Neural crest cell (in vitro differentiated cells): ENCODE measurements at regions not wholly inside any gene's neighbourhood (a gene's known extent, or its start where the extent isn't known, plus 50 kb on each side); places are given as distances from the start of the nearest gene placed in this dataset.

ENCODE experiments used
- DNase-seq: peaks from one replicate; pipeline ENCODE4 v3.0.0; 2021; ENCODE audit warnings: low read depth, mixed read lengths, low spot score
- H3K27ac Mint-ChIP-seq: one replicate; pipeline ENCODE4 v1.8.0; 2021; ENCODE audit warnings: mild to moderate bottlenecking, mixed read lengths; ENCODE audit not compliant: unreplicated experiment
- H3K27me3 Mint-ChIP-seq: 2 replicates; pipeline ENCODE4 v1.8.0; 2021; ENCODE audit warnings: low read depth, mild to moderate bottlenecking, mixed read lengths
- H3K36me3 Mint-ChIP-seq: 2 replicates; pipeline ENCODE4 v1.8.0; 2021; ENCODE audit warnings: low read depth, mild to moderate bottlenecking, mixed read lengths
- H3K4me1 Mint-ChIP-seq: 2 replicates; pipeline ENCODE4 v1.8.0; 2021; ENCODE audit warnings: mixed read lengths
- H3K4me3 Mint-ChIP-seq: one replicate; pipeline ENCODE4 v1.8.0; 2021; ENCODE audit warnings: mild to moderate bottlenecking, mixed read lengths
- H3K9me3 Mint-ChIP-seq: 2 replicates; pipeline ENCODE4 v1.8.0; 2021; ENCODE audit warnings: mixed read lengths
- TF ChIP-seq, protein P1 (sequence below): fragments of 200-600 bp; sonication (generic); conservative IDR thresholded peaks from 2 replicates; pipeline ENCODE4 v1.5.0; 2021; ENCODE audit warnings: antibody characterized with exemption, mild to moderate bottlenecking

DNA sequence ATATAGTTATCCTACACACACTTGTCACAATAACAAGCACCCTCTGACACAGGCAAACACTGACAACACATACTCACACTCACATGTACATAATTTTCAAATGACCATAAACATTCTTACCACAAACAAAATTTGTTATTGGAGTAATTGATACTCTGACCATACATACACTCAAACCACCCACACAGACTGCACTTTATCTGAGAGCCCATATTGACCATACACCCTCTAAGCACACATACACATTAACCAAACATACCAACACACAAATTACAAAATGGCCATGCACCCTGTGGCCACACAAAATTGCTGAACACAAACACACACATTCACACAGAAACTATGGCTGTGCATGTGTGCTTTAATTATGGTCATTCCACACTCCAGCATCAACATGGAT, 79.1 kb upstream of the FAM120A start:
- no peaks in the 10 kb centered on the region for H3K4me1 Mint-ChIP-seq

DNA sequence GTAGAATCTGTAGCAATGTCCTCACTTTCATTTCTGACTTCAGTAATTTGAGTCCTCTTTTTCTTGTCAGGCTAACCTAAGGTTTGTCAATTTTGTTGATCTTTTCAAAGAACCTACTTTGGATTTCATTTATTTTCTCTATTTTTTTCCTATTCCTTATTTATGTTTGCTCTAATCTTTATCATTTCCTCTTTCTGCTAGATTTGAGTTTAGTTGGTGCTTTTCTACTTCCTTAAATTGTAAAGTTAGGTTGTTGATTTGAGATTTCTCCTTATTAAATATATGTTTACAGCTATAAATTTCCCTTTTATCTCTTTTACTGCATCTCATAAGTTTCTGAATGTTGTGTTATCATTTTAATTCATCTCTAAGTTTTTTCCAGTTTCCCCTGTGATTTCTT, 75.1 kb upstream of the FAM120A start:
- TF ChIP-seq, protein P1, sequence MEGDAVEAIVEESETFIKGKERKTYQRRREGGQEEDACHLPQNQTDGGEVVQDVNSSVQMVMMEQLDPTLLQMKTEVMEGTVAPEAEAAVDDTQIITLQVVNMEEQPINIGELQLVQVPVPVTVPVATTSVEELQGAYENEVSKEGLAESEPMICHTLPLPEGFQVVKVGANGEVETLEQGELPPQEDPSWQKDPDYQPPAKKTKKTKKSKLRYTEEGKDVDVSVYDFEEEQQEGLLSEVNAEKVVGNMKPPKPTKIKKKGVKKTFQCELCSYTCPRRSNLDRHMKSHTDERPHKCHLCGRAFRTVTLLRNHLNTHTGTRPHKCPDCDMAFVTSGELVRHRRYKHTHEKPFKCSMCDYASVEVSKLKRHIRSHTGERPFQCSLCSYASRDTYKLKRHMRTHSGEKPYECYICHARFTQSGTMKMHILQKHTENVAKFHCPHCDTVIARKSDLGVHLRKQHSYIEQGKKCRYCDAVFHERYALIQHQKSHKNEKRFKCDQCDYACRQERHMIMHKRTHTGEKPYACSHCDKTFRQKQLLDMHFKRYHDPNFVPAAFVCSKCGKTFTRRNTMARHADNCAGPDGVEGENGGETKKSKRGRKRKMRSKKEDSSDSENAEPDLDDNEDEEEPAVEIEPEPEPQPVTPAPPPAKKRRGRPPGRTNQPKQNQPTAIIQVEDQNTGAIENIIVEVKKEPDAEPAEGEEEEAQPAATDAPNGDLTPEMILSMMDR, result no peak
- H3K4me1 Mint-ChIP-seq, result no peaks in the 10 kb centered on the region
- no peak for DNase-seq
- H3K36me3 Mint-ChIP-seq, result no peaks in the 10 kb centered on the region
- H3K9me3 Mint-ChIP-seq, result no peaks in the 10 kb centered on the region
- H3K4me3 Mint-ChIP-seq, result no peak overlapping the region
- H3K27ac Mint-ChIP-seq, result no peak overlapping the region
- peaks cover 3% of the 10 kb centered on the region for H3K27me3 Mint-ChIP-seq

More for the DNA sequence above, 79.1 kb upstream of the FAM120A start:
- TF ChIP-seq, protein P1, result no peak
- Mint-ChIP-seq H3K9me3 (peaks cover 3% of the 10 kb centered on the region), H3K27me3 (peaks cover 10% of the 10 kb centered on the region), H3K36me3 (no peaks in the 10 kb centered on the region), H3K27ac (no peak overlapping the region), H3K4me3 (no peak overlapping the region)
- DNase-seq, result no peak

DNA sequence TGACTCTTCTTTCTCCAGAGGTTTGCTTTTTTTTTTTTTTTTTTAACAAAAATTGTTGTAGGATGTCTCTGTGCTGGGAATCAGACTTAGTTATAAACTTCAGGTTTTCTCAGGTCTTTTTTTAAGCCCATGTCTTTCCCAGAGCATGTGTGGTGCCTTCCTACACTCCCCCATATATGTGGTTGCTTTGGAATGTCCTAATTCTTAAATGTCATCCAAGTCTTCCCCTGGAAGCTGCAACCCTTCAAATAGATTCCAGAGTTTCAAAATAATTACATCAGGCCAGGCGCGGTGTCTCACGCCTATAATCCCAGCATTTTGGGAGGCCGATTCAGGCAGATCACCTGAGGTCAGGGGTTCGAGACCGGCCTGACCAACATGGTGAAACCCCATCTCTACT, 73.2 kb upstream of the FAM120A start:
- TF ChIP-seq, protein P1, result no peak
- Mint-ChIP-seq H3K4me1 (no peaks in the 10 kb centered on the region), H3K27ac (no peak overlapping the region)

DNA sequence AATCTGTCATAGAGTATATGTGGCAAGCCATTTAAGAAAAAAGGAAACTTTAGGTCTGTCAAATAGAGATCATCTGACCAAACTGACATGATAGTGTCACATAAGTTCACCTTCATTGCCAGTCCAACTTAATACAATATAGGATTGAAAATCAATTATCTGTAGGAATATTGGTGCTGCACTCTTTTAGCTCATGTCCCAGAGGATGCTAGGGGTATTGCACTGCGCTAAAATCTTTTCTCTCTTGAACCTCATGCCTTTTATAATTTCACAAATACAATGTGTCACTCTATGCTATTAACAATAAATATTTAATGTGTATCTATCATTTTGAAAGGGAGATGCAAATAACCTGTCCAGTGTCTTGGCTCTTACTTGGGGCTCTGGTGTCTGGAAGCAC, 72.4 kb upstream of the FAM120A start:
- Mint-ChIP-seq H3K27ac (no peak overlapping the region), H3K36me3 (no peaks in the 10 kb centered on the region), H3K4me3 (no peak overlapping the region), H3K27me3 (no peaks in the 10 kb centered on the region), H3K9me3 (no peaks in the 10 kb centered on the region), H3K4me1 (no peaks in the 10 kb centered on the region)
- DNase-seq, result no peak
- TF ChIP-seq, protein P1, result peak; percentile 52

More for the DNA sequence above, 73.2 kb upstream of the FAM120A start:
- H3K36me3 Mint-ChIP-seq, result no peaks in the 10 kb centered on the region
- H3K4me3 Mint-ChIP-seq, result no peak overlapping the region
- DNase-seq, result no peak
- peaks cover 2% of the 10 kb centered on the region for H3K27me3 Mint-ChIP-seq
- no peaks in the 10 kb centered on the region for H3K9me3 Mint-ChIP-seq

- Mint-ChIP-seq H3K36me3 (no peaks in the 10 kb centered on the region), H3K27ac (no peak overlapping the region), H3K4me1 (no peaks in the 10 kb centered on the region), H3K4me3 (no peak overlapping the region), H3K9me3 (no peaks in the 10 kb centered on the region), H3K27me3 (no peaks in the 10 kb centered on the region)
- TF ChIP-seq, protein P1, result no peak
- no peak for DNase-seq
Observed at GRCh38 chr9:93380410-93381060, 71.0 kb upstream of the FAM120A start.
